GM23248 (cell line): ENCODE measurements at regions not wholly inside any gene's neighbourhood (a gene's known extent, or its start where the extent isn't known, plus 50 kb on each side); places are given as distances from the start of the nearest gene placed in this dataset.
A peak's percentile ranks its signal among the peaks of the same experiment; 100 is the strongest.

Source experiments
- DNase-seq: peaks from one replicate; pipeline ENCODE4 v3.0.0-alpha.2; 2015
- H2AFZ ChIP-seq: fragments of 200-600 bp; sonication (generic); 2 replicates; pipeline ENCODE4 v1.6.1; 2016; ENCODE audit warnings: antibody characterized with exemption
- H3F3A ChIP-seq: fragments of 200-600 bp; sonication (generic); 2 replicates; pipeline ENCODE4 v1.6.1; 2016; ENCODE audit warnings: mild to moderate bottlenecking, antibody characterized with exemption, mixed run types; ENCODE audit not compliant: insufficient read depth
- H3K27ac ChIP-seq: fragments of 200-600 bp; sonication (generic); 2 replicates; pipeline ENCODE4 v1.5.1; 2016; ENCODE audit warnings: mild to moderate bottlenecking
- H3K27me3 ChIP-seq: fragments of 200-600 bp; sonication (generic); replicated peaks from 2 replicates; pipeline ENCODE4 v1.6.1; 2016; ENCODE audit warnings: mild to moderate bottlenecking; ENCODE audit not compliant: insufficient read depth
- H3K36me3 ChIP-seq: fragments of 200-600 bp; sonication (generic); 2 replicates; pipeline ENCODE4 v1.6.1; 2016; ENCODE audit warnings: low read depth, mild to moderate bottlenecking
- H3K4me1 ChIP-seq: fragments of 200-600 bp; sonication (generic); 2 replicates; pipeline ENCODE4 v1.6.1; 2016; ENCODE audit warnings: mild to moderate bottlenecking; ENCODE audit not compliant: insufficient read depth
- H3K4me2 ChIP-seq: fragments of 200-600 bp; sonication (generic); one replicate; pipeline ENCODE4 v1.6.1; 2016; ENCODE audit warnings: mild to moderate bottlenecking; ENCODE audit not compliant: unreplicated experiment
- H3K4me3 ChIP-seq: fragments of 200-600 bp; sonication (generic); 2 replicates; pipeline ENCODE4 v1.5.1; 2016; ENCODE audit warnings: mild to moderate bottlenecking
- H3K79me2 ChIP-seq: fragments of 200-600 bp; sonication (generic); 2 replicates; pipeline ENCODE4 v1.6.1; 2016; ENCODE audit warnings: mild to moderate bottlenecking; ENCODE audit not compliant: insufficient read depth
- H3K9ac ChIP-seq: fragments of 200-600 bp; sonication (generic); 2 replicates; pipeline ENCODE4 v1.6.1; 2016; ENCODE audit warnings: mild to moderate bottlenecking
- H3K9me2 ChIP-seq: fragments of 200-600 bp; sonication (generic); 2 replicates; pipeline ENCODE4 v1.6.1; 2016; ENCODE audit warnings: mixed run types, mild to moderate bottlenecking, moderate library complexity; ENCODE audit not compliant: insufficient read depth
- H3K9me3 ChIP-seq: fragments of 200-600 bp; sonication (generic); one replicate; pipeline ENCODE4 v1.6.1; 2017; ENCODE audit warnings: low read depth
- H4K20me1 ChIP-seq: fragments of 200-600 bp; sonication (generic); 2 replicates; pipeline ENCODE4 v1.6.0; 2016; ENCODE audit not compliant: insufficient read depth
- EZH2 ChIP-seq: fragments of 200-600 bp; sonication (generic); IDR thresholded peaks from 2 replicates; pipeline ENCODE4 v1.6.1; 2018; ENCODE audit warnings: antibody characterized with exemption, mild to moderate bottlenecking; ENCODE audit not compliant: insufficient read depth, poor library complexity, severe bottlenecking
- EZH2phosphoT487 ChIP-seq: fragments of 200-600 bp; sonication (generic); IDR thresholded peaks from 2 replicates; pipeline ENCODE4 v1.6.1; 2018; ENCODE audit warnings: antibody characterized with exemption, moderate library complexity, mild to moderate bottlenecking, low read depth; ENCODE audit not compliant: insufficient read depth
- WGBS, 2 experiments: methylation state at CpG; one replicate each; pipeline ENCODE4 v1.1.6; 2015 to 2017; ENCODE audit warnings: low lambda C conversion rate in 2 of 2, low coverage in 1 of 2; ENCODE audit errors: missing lambda C conversion rate in 2 of 2; 5-methylcytosine and 5-hydroxymethylcytosine counted together
- in situ Hi-C: fragments of 300-500 bp; cut with MboI; formaldehyde crosslinking; loops from 2 replicates; pipeline ENCODE4 v1.15.0; 2020

DNA sequence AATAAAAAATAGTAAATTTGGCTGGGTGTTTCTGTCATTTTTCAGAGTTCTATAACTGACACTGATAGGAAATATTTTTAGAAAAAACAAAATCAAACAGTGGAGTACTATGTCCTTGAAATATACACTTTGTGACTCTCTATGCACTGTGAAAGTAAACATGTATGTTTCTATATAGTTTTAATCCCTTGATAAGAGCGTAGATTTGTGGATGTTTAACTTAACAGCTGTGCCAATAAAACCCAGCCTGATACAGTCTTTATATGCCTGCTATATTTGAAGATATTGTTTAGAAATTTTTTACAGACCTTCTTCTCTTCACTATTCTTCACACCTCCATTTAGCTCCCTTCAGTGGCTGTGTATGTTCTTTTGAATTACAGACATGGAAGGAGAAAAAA lies 473.3 kb upstream of the FZD8 start:
- 92 to 93% methylated on average over 1 of the region's 1 CpG for WGBS, 2 experiments
- Histone ChIP-seq H3K79me2 (no peaks in the 10 kb centered on the region), H3K36me3 (no peaks in the 10 kb centered on the region), H4K20me1 (no peaks in the 10 kb centered on the region), H3K27me3 (no peaks in the 10 kb centered on the region), H3F3A (peaks cover 4% of the 10 kb centered on the region; the same call in 1 of the 2 replicates), H3K4me2 (peak overlapping the region; percentile 10), H3K4me3 (no peak overlapping the region), H3K9me3 (no peaks in the 10 kb centered on the region), H3K27ac (no peak overlapping the region), H3K4me1 (peaks cover 23% of the 10 kb centered on the region), H3K9me2 (no peaks in the 10 kb centered on the region), H2AFZ (0 out of 2 replicates have a peak overlapping the region, but pooled peaks have one; percentile 3), H3K9ac (no peak overlapping the region)
- TF ChIP-seq EZH2 (no peak), EZH2phosphoT487 (no peak)
- in situ Hi-C loops, result no loop called here
- DNase-seq, result no peak

DNA sequence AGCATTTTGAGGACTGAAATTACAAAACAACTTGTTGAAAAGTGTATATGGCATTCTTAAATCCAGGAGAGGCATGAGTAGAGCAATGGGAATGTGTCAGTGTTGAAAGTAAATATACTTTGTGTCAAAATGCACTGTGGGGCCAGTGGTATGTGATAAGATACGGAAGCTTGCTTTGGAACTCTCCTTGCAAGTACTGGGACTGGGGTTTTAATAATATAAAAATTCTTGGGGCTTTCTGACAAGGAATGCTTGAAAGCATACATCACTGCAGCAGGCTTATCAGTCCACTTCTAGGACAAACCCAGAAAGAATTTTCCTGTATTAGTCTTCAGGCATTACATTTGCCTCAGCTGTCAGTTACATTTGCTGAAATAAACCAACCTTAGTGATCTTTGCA lies 472.8 kb upstream of the FZD8 start:
- Histone ChIP-seq H3K4me1 (peaks cover 27% of the 10 kb centered on the region), H3K9me2 (no peaks in the 10 kb centered on the region), H3K4me2 (peak overlapping the region; percentile 10), H4K20me1 (no peaks in the 10 kb centered on the region), H3K79me2 (no peaks in the 10 kb centered on the region), H2AFZ (0 out of 2 replicates have a peak overlapping the region, but pooled peaks have one; percentile 3), H3K9ac (no peak overlapping the region), H3K9me3 (no peaks in the 10 kb centered on the region), H3K4me3 (no peak overlapping the region), H3K27ac (no peak overlapping the region), H3K36me3 (no peaks in the 10 kb centered on the region), H3K27me3 (no peaks in the 10 kb centered on the region), H3F3A (peaks cover 4% of the 10 kb centered on the region; the same call in 1 of the 2 replicates)
- in situ Hi-C loops, result no loop called here
- 44 to 75% methylated on average over 1 of the region's 1 CpG for WGBS, 2 experiments
- no peak for TF ChIP-seq EZH2phosphoT487
- no peak for TF ChIP-seq EZH2
- DNase-seq, result peak; percentile 24

DNA sequence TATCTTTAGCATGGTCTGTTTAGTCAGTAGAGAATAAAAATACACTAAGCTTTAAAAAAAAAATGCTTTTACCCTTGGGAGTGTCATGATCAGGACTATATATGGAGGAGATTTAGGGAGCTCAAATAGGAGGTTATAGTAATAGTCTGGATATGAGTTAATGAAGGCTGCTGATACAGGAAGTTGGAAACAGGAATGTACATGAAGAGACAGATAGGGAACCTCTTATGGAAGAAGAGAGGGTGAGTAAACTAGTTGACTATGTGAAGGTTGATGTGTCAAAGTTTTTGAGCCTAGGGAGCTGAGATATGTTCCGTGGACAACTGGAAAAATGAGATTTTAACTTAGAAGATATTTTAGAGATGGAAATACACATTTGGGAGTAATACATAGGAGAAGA lies 472.0 kb upstream of the FZD8 start:
- H3K4me1 ChIP-seq, result peaks cover 31% of the 10 kb centered on the region
- H3K36me3 ChIP-seq, result no peaks in the 10 kb centered on the region
- no peak overlapping the region for H3K9ac ChIP-seq
- TF ChIP-seq EZH2phosphoT487 (no peak), EZH2 (no peak)
- no peaks in the 10 kb centered on the region for H3K9me3 ChIP-seq
- H3K79me2 ChIP-seq, result no peaks in the 10 kb centered on the region
- H3K9me2 ChIP-seq, result no peaks in the 10 kb centered on the region
- H3K4me2 ChIP-seq, result peak overlapping the region; percentile 19
- in situ Hi-C loops, result no loop called here
- peaks cover 4% of the 10 kb centered on the region; the same call in 1 of the 2 replicates for H3F3A ChIP-seq
- DNase-seq, result no peak
- WGBS, 2 experiments, result 83 to 86% methylated on average over 1 of the region's 1 CpG
- no peak overlapping the region for H2AFZ ChIP-seq
- H3K27ac ChIP-seq, result no peak overlapping the region
- H4K20me1 ChIP-seq, result no peaks in the 10 kb centered on the region
- H3K4me3 ChIP-seq, result no peak overlapping the region
- no peaks in the 10 kb centered on the region for H3K27me3 ChIP-seq

DNA sequence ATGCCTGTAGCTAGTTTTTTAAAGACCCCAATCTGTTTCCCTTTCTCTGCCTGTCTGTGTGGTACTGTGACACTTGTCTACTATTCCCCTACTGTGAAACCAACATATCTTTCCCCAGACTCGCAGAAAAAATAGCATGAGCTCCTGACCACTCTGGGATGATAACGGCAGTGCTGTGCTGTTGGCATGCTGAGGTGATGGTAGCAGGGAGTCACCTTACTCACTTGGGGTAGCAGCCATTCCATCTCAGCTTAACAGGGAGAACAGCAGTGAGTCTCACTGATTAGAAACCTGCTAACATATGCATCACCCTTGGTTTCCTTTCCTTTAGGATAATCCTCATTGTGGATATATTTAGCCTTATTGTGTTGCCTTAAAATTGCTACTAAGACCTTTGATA lies 469.6 kb upstream of the FZD8 start:
- no peaks in the 10 kb centered on the region for H3K9me2 ChIP-seq
- no peaks in the 10 kb centered on the region for H3K79me2 ChIP-seq
- no peak overlapping the region for H2AFZ ChIP-seq
- H3K4me2 ChIP-seq, result no peak overlapping the region
- peaks cover 4% of the 10 kb centered on the region; the same call in 1 of the 2 replicates for H3F3A ChIP-seq
- WGBS, 2 experiments, result 68 to 78% methylated on average over 2 of the region's 2 CpGs
- H3K9ac ChIP-seq, result no peak overlapping the region
- no peaks in the 10 kb centered on the region for H3K36me3 ChIP-seq
- H3K9me3 ChIP-seq, result no peaks in the 10 kb centered on the region
- H3K4me3 ChIP-seq, result no peak overlapping the region
- no peaks in the 10 kb centered on the region for H4K20me1 ChIP-seq
- in situ Hi-C loops, result no loop called here
- H3K27me3 ChIP-seq, result no peaks in the 10 kb centered on the region
- DNase-seq, result no peak
- H3K27ac ChIP-seq, result no peak overlapping the region
- no peak for TF ChIP-seq EZH2phosphoT487
- no peak for TF ChIP-seq EZH2
- H3K4me1 ChIP-seq, result peaks cover 31% of the 10 kb centered on the region

DNA sequence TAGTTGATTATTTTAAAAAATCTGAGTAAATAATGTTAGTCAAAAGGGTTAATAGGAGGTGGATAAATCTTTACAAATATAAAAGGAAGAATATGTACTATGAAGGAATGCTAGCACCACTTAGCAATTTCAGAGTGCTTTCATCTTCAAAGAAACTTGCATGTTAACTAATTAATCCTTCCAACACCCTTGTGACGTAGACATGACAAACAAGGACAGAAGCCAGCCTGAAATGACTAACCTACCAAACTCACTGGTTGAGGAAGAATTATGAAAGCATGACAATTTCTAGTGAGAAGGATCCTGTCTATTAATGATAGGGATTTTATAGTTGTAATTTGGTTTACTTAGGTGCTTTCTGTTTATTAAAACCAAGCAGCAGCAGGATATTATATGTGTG lies 468.0 kb upstream of the FZD8 start:
- Histone ChIP-seq H3K9me3 (no peaks in the 10 kb centered on the region), H3K4me2 (no peak overlapping the region), H3K79me2 (no peaks in the 10 kb centered on the region), H3K4me1 (peaks cover 26% of the 10 kb centered on the region), H3K9ac (no peak overlapping the region), H3F3A (peaks cover 4% of the 10 kb centered on the region; the same call in 1 of the 2 replicates), H3K9me2 (no peaks in the 10 kb centered on the region), H3K4me3 (no peak overlapping the region), H2AFZ (0 out of 2 replicates have a peak overlapping the region, but pooled peaks have one; percentile 5), H3K27ac (no peak overlapping the region), H3K27me3 (no peaks in the 10 kb centered on the region), H3K36me3 (no peaks in the 10 kb centered on the region), H4K20me1 (no peaks in the 10 kb centered on the region)
- TF ChIP-seq EZH2phosphoT487, result no peak
- no peak for TF ChIP-seq EZH2
- in situ Hi-C loops, result no loop called here
- WGBS, 2 experiments, result 54 to 64% methylated on average over 1 of the region's 1 CpG
- peak; percentile 46 for DNase-seq
